IMR-90 (cell line): ENCODE measurements at regions not wholly inside any gene's neighbourhood (a gene's known extent, or its start where the extent isn't known, plus 50 kb on each side); places are given as distances from the start of the nearest gene placed in this dataset.
A peak's percentile ranks its signal among the peaks of the same experiment; 100 is the strongest.

Experiments
- ATAC-seq: fragments of 200-7000 bp; cut with Tn5 transposase; 2 replicates; pipeline ENCODE4 v1.9.1; 2020; ENCODE audit warnings: low read depth, mild to moderate bottlenecking, moderate library complexity
- BruUV-seq: library from RNA; stranded (reverse); fragments of 400-500 nt; replicated peaks from 2 replicates; lab custom pipeline; 2021; lab: Mats Ljungman, UMichigan
- CTCF ChIA-PET: fragments of 300-600 bp; formaldehyde crosslinking; extraction: SDS; loops from one replicate; lab custom pipeline; 2021; ENCODE audit warnings: antibody characterized with exemption; lab: Yijun Ruan, JAX
- POLR2A ChIA-PET: fragments of 300-600 bp; sonication (Branson Sonifier 250); formaldehyde crosslinking; loops from one replicate; lab custom pipeline; 2022; ENCODE audit warnings: antibody characterized with exemption; ENCODE audit not compliant: unreplicated experiment; lab: Charles Lee
- DNase-seq: peaks from one replicate; pipeline ENCODE4 v3.0.0; 2013
- H2AFZ ChIP-seq: replicated peaks from 2 replicates; pipeline ENCODE3; 2013; ENCODE audit warnings: low read length, mild to moderate bottlenecking; ENCODE audit not compliant: poor library complexity
- H2AK5ac ChIP-seq: 2 replicates; pipeline ENCODE4 v1.6.1; 2013; ENCODE audit warnings: low read depth, low read length, inconsistent platforms
- H2AK9ac ChIP-seq: replicated peaks from 2 replicates; pipeline ENCODE3; 2013; ENCODE audit warnings: mild to moderate bottlenecking, low read depth, low read length, moderate library complexity; ENCODE audit not compliant: poor library complexity
- H2BK120ac ChIP-seq: 2 replicates; pipeline ENCODE4 v1.6.1; 2013; ENCODE audit warnings: low read depth, low read length, inconsistent platforms
- H2BK15ac ChIP-seq: 3 replicates; pipeline ENCODE4 v1.6.1; 2013; ENCODE audit warnings: low read depth, low read length, inconsistent platforms
- H2BK20ac ChIP-seq: 2 replicates; pipeline ENCODE4 v1.6.1; 2013; ENCODE audit warnings: low read depth, mild to moderate bottlenecking, inconsistent platforms, low read length, moderate library complexity
- H2BK5ac ChIP-seq: 2 replicates; pipeline ENCODE4 v1.6.1; 2013; ENCODE audit warnings: mild to moderate bottlenecking, low read depth, low read length, inconsistent platforms; ENCODE audit not compliant: poor library complexity, severe bottlenecking
- H3K14ac ChIP-seq: replicated peaks from 2 replicates; pipeline ENCODE4 v1.6.1; 2013; ENCODE audit warnings: low read depth, low read length, inconsistent platforms
- H3K18ac ChIP-seq: 2 replicates; pipeline ENCODE4 v1.6.1; 2013; ENCODE audit warnings: low read depth, low read length, control low read depth
- H3K23ac ChIP-seq: 2 replicates; pipeline ENCODE4 v1.6.1; 2013; ENCODE audit warnings: low read depth, low read length, inconsistent platforms
- H3K27ac ChIP-seq: 2 replicates; pipeline ENCODE4 v1.5.1; 2013; ENCODE audit warnings: mild to moderate bottlenecking, control low read depth, low read length; ENCODE audit not compliant: insufficient read depth
- H3K27me3 ChIP-seq: 2 replicates; pipeline ENCODE4 v1.6.1; 2013; ENCODE audit warnings: low read length; ENCODE audit not compliant: control insufficient read depth, insufficient read depth
- H3K36me3 ChIP-seq: 2 replicates; pipeline ENCODE4 v1.6.1; 2013; ENCODE audit warnings: low read length, mixed read lengths; ENCODE audit not compliant: control insufficient read depth, insufficient read depth
- H3K4ac ChIP-seq: 2 replicates; pipeline ENCODE4 v1.6.1; 2013; ENCODE audit warnings: low read depth, low read length, inconsistent platforms
- H3K4me1 ChIP-seq: 2 replicates; pipeline ENCODE4 v1.6.1; 2013; ENCODE audit warnings: low read length, mixed read lengths; ENCODE audit not compliant: control insufficient read depth, insufficient read depth
- H3K4me2 ChIP-seq: 2 replicates; pipeline ENCODE4 v1.6.1; 2013; ENCODE audit warnings: low read depth, mild to moderate bottlenecking, control low read depth, low read length, moderate library complexity
- H3K4me3 ChIP-seq: 2 replicates; pipeline ENCODE4 v1.5.1; 2013; ENCODE audit warnings: low read depth, mild to moderate bottlenecking, control low read depth, low read length, moderate library complexity; ENCODE audit not compliant: insufficient read depth
- H3K56ac ChIP-seq: 2 replicates; pipeline ENCODE4 v1.6.1; 2013; ENCODE audit warnings: low read length, inconsistent platforms; ENCODE audit not compliant: insufficient read depth; ENCODE audit errors: extremely low read depth
- H3K79me1 ChIP-seq, 2 experiments: 2 replicates each; pipeline ENCODE4 v1.6.1; 2013; ENCODE audit warnings: low read length in 2 of 2, inconsistent platforms in 1 of 2, low read depth in 1 of 2
- H3K9ac ChIP-seq: 2 replicates; pipeline ENCODE4 v1.6.1; 2013; ENCODE audit warnings: low read depth, low read length, control low read depth
- H3K9me1 ChIP-seq: 2 replicates; pipeline ENCODE4 v1.6.1; 2013; ENCODE audit warnings: low read length, inconsistent platforms; ENCODE audit not compliant: insufficient read depth
- H3K9me3 ChIP-seq: 2 replicates; pipeline ENCODE4 v1.6.1; 2013; ENCODE audit warnings: low read length; ENCODE audit not compliant: control insufficient read depth, insufficient read depth
- H4K20me1 ChIP-seq: 2 replicates; pipeline ENCODE4 v1.6.1; 2013; ENCODE audit warnings: low read length, inconsistent platforms; ENCODE audit not compliant: insufficient read depth
- H4K5ac ChIP-seq: 2 replicates; pipeline ENCODE4 v1.6.1; 2013; ENCODE audit warnings: mild to moderate bottlenecking, low read depth, low read length, control low read depth
- H4K8ac ChIP-seq, 2 experiments: 2 replicates each; pipeline ENCODE4 v1.6.1; 2013; ENCODE audit warnings: low read depth in 2 of 2, low read length in 2 of 2, control low read depth in 1 of 2, inconsistent platforms in 1 of 2
- H4K91ac ChIP-seq: 2 replicates; pipeline ENCODE4 v1.6.1; 2013; ENCODE audit warnings: low read depth, low read length, inconsistent platforms; ENCODE audit not compliant: insufficient read depth
- CHD1 ChIP-seq: IDR thresholded peaks from 2 replicates; pipeline ENCODE4 v1.6.1; 2012; ENCODE audit warnings: low read depth, low read length, improper control_type of control experiment
- MAFK ChIP-seq: IDR thresholded peaks from 2 replicates; pipeline ENCODE4 v1.6.1; 2012; ENCODE audit warnings: low read depth, low read length, improper control_type of control experiment
- MXI1 ChIP-seq: IDR thresholded peaks from 2 replicates; pipeline ENCODE4 v1.6.1; 2012; ENCODE audit warnings: low read depth, mild to moderate bottlenecking, low read length, moderate library complexity, borderline replicate concordance
- POLR2A ChIP-seq: IDR thresholded peaks from 2 replicates; pipeline ENCODE4 v1.6.1; 2012; ENCODE audit warnings: mild to moderate bottlenecking, low read depth, low read length
- RCOR1 ChIP-seq: IDR thresholded peaks from 2 replicates; pipeline ENCODE4 v1.6.1; 2012; ENCODE audit warnings: mild to moderate bottlenecking, low read length, improper control_type of control experiment; ENCODE audit not compliant: insufficient replicate concordance
- WGBS, 2 experiments: methylation state at CpG; one replicate each; pipeline versions ENCODE4 v1.1.5 to v1.1.7; 2013; ENCODE audit warnings: missing lambda C conversion rate in 2 of 2; ENCODE audit not compliant: insufficient read length in 1 of 2; ENCODE audit errors: extremely low coverage in 2 of 2; 5-methylcytosine and 5-hydroxymethylcytosine counted together
- dilution Hi-C: fragments of 300-500 bp; cut with HindIII; formaldehyde crosslinking; loops from one replicate; pipeline ENCODE4 v1.14.3; 2018; ENCODE audit warnings: low sequenced_read_pairs; ENCODE audit not compliant: unreplicated experiment
- in situ Hi-C: fragments of 300-500 bp; cut with MboI; formaldehyde crosslinking; loops from 3 replicates; pipeline ENCODE4 v1.14.3; 2019; ENCODE audit warnings: low sequenced_read_pairs, inconsistent platforms, mixed read lengths
- intact Hi-C: fragments of 100-400 bp; cut with micrococcal nuclease; formaldehyde crosslinking; loops from 2 replicates; pipeline ENCODE4 v1.10.0; 2022
- TF ChIP-seq, protein P1 (sequence below): fragments of 150-350 bp; IDR thresholded peaks from 2 replicates; pipeline ENCODE4 v1.6.1; 2016; ENCODE audit warnings: low read depth, mild to moderate bottlenecking, low read length, moderate library complexity, borderline replicate concordance
- TF ChIP-seq, protein P2 (sequence below): conservative IDR thresholded peaks from 2 replicates; pipeline ENCODE4 v1.5.1; 2012; ENCODE audit warnings: mild to moderate bottlenecking, low read depth, low read length, improper control_type of control experiment

- no peaks in the 10 kb centered on the region for H4K20me1 ChIP-seq
- H3K4me2 ChIP-seq, result peak overlapping the region; percentile 83
- no peak overlapping the region; a peak in 1 of 4 replicates for H4K8ac ChIP-seq
- peak overlapping the region; percentile 50 for H2BK120ac ChIP-seq
- ATAC-seq, result peak; percentile 65
- H2AK5ac ChIP-seq, result no peak overlapping the region
- no peaks in the 10 kb centered on the region for H3K9me1 ChIP-seq
- DNase-seq, result peak; percentile 18
- no peak overlapping the region for H3K56ac ChIP-seq
- H3K9me3 ChIP-seq, result no peaks in the 10 kb centered on the region
- peak overlapping the region; percentile 17 for H3K4ac ChIP-seq
- H3K4me3 ChIP-seq, result no peak overlapping the region
- peak overlapping the region; percentile 14; the same call in 1 of the 2 replicates for H3K23ac ChIP-seq
- WGBS, 2 experiments, result no CpG with 5 or more reads among the region's 5 CpGs
- dilution Hi-C loops, result no loop called here
- H3K18ac ChIP-seq, result peak overlapping the region; percentile 71; the same call in 1 of the 2 replicates
- peak overlapping the region; percentile 93; the same call in 1 of the 2 replicates for H3K27ac ChIP-seq
- peak overlapping the region; percentile 40; the same call in 1 of the 2 replicates for H3K9ac ChIP-seq
- ChIA-PET POLR2A (interaction anchor here (0.6 kb wide), 1 partner anchor 201 kb away, joined by 3 read pairs; no protein-coding TSS in a partner anchor), CTCF (interaction anchor here (0.7 to 1.3 kb wide), 4 partner anchors 18 to 25 kb away, joined by 3 to 4 read pairs (median 4); no protein-coding TSS in a partner anchor)
- 0 out of 2 replicates have a peak overlapping the region, but pooled peaks have one; percentile 48 for H3K14ac ChIP-seq
- H3K79me1 ChIP-seq, result no peaks in the 10 kb centered on the region
- intact Hi-C loops, result no loop called here
- peak overlapping the region; percentile 75; the same call in 1 of the 2 replicates for H2BK20ac ChIP-seq
- H4K91ac ChIP-seq, result 0 out of 2 replicates have a peak overlapping the region, but pooled peaks have one; percentile 0
- H3K27me3 ChIP-seq, result peaks cover 3% of the 10 kb centered on the region; the same call in 1 of the 2 replicates
- H2AK9ac ChIP-seq, result no peak overlapping the region
- no peak overlapping the region for H2BK5ac ChIP-seq
- peak overlapping the region; percentile 37; the same call in 1 of the 2 replicates for H4K5ac ChIP-seq
- peaks cover 4% of the 10 kb centered on the region; the same call in 1 of the 2 replicates for H3K4me1 ChIP-seq
- TF ChIP-seq MAFK (no peak), RCOR1 (no peak), POLR2A (no peak), CHD1 (no peak), MXI1 (no peak)
- TF ChIP-seq, protein P1, sequence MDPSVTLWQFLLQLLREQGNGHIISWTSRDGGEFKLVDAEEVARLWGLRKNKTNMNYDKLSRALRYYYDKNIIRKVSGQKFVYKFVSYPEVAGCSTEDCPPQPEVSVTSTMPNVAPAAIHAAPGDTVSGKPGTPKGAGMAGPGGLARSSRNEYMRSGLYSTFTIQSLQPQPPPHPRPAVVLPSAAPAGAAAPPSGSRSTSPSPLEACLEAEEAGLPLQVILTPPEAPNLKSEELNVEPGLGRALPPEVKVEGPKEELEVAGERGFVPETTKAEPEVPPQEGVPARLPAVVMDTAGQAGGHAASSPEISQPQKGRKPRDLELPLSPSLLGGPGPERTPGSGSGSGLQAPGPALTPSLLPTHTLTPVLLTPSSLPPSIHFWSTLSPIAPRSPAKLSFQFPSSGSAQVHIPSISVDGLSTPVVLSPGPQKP, result no peak
- TF ChIP-seq, protein P2, sequence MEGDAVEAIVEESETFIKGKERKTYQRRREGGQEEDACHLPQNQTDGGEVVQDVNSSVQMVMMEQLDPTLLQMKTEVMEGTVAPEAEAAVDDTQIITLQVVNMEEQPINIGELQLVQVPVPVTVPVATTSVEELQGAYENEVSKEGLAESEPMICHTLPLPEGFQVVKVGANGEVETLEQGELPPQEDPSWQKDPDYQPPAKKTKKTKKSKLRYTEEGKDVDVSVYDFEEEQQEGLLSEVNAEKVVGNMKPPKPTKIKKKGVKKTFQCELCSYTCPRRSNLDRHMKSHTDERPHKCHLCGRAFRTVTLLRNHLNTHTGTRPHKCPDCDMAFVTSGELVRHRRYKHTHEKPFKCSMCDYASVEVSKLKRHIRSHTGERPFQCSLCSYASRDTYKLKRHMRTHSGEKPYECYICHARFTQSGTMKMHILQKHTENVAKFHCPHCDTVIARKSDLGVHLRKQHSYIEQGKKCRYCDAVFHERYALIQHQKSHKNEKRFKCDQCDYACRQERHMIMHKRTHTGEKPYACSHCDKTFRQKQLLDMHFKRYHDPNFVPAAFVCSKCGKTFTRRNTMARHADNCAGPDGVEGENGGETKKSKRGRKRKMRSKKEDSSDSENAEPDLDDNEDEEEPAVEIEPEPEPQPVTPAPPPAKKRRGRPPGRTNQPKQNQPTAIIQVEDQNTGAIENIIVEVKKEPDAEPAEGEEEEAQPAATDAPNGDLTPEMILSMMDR, result no peak
- no peak overlapping the region for H2BK15ac ChIP-seq
- in situ Hi-C loops, result no loop called here
- no peaks in the 10 kb centered on the region for H3K36me3 ChIP-seq
- H2AFZ ChIP-seq, result no peak overlapping the region
- BruUV-seq, result no TSS peak
These were observed 384.8 kb downstream of the BMP4 start for GRCh38 chr14:53571641-53572328.
